LNCAP (cell line): ENCODE measurements at regions not wholly inside any gene's neighbourhood (a gene's known extent, or its start where the extent isn't known, plus 50 kb on each side); places are given as distances from the start of the nearest gene placed in this dataset.

Experiments
- TF ChIP-seq, protein P1 (sequence below): fragments of 450-650 bp; IDR thresholded peaks from 2 replicates; pipeline ENCODE4 v1.5.1; 2017; ENCODE audit warnings: mild to moderate bottlenecking

DNA sequence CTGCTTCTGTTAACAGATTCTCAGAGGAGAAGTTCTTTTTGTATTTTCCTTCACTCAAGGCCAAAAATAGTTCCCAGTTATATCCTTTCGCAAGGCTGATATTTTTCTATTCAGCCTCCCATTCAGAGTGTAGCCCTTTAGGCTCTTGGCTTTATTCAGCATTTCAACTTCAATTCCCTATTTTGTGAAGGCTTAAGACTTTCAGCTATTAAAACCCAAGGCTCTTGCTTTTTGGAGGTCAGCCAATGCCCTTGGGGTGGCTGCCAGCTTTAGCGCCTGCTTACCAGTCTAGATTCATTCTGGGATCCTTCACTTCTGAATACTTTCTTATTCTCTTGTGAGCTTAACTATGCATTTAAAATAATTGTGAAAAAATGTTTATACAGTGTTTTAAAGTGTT lies 57.3 kb upstream of the ADGRA3 start:
- TF ChIP-seq, protein P1, sequence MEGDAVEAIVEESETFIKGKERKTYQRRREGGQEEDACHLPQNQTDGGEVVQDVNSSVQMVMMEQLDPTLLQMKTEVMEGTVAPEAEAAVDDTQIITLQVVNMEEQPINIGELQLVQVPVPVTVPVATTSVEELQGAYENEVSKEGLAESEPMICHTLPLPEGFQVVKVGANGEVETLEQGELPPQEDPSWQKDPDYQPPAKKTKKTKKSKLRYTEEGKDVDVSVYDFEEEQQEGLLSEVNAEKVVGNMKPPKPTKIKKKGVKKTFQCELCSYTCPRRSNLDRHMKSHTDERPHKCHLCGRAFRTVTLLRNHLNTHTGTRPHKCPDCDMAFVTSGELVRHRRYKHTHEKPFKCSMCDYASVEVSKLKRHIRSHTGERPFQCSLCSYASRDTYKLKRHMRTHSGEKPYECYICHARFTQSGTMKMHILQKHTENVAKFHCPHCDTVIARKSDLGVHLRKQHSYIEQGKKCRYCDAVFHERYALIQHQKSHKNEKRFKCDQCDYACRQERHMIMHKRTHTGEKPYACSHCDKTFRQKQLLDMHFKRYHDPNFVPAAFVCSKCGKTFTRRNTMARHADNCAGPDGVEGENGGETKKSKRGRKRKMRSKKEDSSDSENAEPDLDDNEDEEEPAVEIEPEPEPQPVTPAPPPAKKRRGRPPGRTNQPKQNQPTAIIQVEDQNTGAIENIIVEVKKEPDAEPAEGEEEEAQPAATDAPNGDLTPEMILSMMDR, result no peak

DNA sequence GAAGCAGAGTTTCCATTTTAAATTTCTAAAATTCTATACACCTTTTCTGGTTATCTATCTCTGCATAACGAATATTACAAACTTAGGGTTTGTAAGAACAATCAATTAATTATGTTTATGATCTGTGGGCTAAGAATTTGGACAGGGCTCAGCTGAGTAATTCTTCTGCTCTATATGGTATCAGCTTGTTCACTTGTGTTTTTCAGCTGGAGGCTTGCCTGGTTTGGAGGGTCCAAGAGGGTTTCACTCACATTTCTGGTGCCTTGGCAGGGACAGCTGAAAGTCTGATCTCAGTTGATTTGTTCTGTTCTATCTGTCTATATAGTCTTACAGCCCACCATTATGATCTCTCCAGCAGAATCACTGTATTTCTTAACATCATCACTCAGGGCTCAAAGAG lies 57.8 kb upstream of the ADGRA3 start:
- TF ChIP-seq, protein P1, result no peak

DNA sequence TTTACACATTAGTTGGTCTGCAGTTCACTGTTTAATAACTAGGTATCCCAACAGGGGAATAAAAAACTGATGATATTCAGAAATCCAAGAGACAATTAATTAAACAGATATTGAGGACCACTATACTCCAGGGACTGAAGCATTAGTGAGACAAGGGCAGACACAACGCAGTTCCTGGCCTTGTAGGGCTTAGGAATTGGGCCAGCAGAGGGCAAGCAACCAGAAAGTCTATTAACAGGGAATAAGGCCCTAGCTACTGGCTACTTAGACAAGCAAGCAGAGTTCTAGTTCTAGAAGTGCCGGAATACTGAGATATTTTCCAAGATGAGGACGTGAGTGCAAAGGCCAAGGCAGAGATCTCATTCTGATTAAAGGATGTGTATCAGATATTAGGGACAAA lies 58.6 kb upstream of the ADGRA3 start:
- TF ChIP-seq, protein P1, result no peak

DNA sequence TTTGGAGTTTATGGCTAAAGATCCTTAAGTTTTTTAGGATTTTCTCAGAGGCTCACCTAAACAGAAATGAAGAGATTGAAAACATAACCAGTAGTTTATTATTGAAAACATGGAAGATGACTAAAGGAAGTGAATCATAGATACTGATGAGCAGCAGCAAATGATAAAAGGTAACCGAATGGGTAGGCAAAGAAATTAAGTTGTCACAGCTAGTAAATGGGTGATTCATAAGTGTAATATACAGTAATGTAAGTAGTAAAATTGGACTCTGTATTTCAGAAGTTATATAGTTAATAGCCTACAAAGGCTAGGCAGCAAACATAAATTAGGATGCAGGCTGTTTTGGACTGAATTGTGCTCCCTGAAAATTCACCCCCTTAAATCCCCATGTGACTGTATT lies 59.0 kb upstream of the ADGRA3 start:
- TF ChIP-seq, protein P1, result no peak

DNA sequence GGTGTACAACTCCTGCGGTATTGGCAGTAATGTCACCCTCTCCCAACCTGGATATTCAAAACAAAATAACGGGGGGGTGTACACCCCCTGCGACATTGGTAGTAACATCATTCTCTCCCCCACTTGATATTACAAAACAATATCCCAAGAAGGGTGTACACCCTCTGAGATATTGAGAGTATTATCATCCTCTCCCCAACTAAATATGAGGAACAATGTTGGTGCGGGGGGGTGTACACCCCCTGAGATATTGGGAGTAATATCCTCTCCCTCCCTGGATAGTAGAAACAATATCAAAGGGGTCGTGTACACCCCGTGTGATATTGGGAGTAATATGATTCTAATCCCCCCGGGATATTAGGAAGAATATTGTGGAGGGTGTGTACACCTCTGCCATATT lies 71.4 kb upstream of the ADGRA3 start:
- TF ChIP-seq, protein P1, result no peak

DNA sequence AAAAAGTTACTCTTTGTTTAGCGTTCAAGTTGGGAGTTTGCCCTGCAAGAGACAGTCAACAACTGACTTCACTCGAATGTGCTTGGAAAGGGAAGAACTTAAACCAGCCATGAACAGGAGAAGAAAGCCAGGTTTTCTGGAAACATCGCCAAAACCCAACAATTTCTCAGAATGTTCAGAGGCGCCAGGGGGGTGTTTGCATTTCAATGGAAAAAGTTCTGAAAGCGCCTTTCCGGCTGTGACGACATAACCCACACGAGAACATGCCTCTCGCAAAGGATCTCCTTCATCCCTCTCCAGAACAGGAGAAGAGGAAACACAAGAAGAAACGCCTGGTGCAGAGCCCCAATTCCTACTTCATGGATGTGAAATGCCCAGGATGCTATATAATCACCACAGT lies 78.1 kb upstream of the ADGRA3 start:
- TF ChIP-seq, protein P1, result no peak

DNA sequence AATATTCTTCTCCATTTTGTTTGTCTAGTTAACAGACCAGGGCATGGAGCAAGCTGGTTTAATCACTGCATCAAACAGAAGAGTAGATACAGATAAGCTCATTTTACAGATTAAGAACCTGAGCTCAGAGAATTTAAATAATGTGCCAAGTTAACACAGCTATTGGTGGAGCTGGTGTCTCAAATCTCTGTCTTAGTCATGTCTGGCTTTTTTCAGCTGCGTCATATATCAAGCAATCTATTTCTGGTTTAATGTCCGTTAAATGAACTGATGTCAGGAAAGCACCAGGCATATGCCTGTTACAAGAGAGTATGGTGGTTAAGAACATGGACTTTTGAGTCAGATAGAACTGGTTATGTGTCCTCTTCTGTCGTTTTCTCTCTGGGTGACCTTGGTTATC lies 79.8 kb upstream of the ADGRA3 start:
- TF ChIP-seq, protein P1, result no peak

DNA sequence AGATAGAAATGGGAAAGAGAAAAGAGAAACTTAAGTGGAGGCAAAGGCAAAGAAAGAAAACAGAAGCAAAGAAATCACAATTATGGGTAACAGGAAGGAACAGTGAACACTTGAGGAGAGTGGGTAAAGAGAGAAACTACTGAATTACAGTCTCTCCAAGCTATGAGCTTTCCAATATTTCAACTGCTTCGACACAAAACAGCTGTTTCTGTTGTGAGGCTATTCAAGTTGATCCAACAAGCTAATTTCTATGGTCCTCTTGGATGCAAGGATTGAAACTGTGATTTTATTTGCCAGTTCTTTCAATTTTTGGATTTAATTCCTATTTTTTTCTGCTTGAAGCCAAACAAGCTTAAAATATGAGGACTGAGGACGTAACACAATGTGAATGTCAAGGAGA lies 80.5 kb upstream of the ADGRA3 start:
- TF ChIP-seq, protein P1, result no peak
